H9 (cell line): ENCODE measurements at regions not wholly inside any gene's neighbourhood (a gene's known extent, or its start where the extent isn't known, plus 50 kb on each side); places are given as distances from the start of the nearest gene placed in this dataset.

Source experiments
- DNase-seq: peaks from one replicate; pipeline ENCODE4 v3.0.0-alpha.2; 2017
- H2AFZ ChIP-seq: one replicate; pipeline ENCODE4 v1.6.1; 2013; ENCODE audit warnings: mild to moderate bottlenecking, low read length, control low read depth, moderate library complexity
- H2AK5ac ChIP-seq: 2 replicates; pipeline ENCODE4 v1.6.1; 2013; ENCODE audit warnings: low read length, control low read depth, mixed read lengths; ENCODE audit not compliant: insufficient read length
- H2BK120ac ChIP-seq: one replicate; pipeline ENCODE4 v1.6.1; 2013; ENCODE audit warnings: low read depth, mild to moderate bottlenecking, low read length, control low read depth, inconsistent platforms; ENCODE audit not compliant: poor library complexity, severe bottlenecking
- H2BK12ac ChIP-seq: 2 replicates; pipeline ENCODE4 v1.6.1; 2013; ENCODE audit warnings: low read length, control low read depth, mixed read lengths, low read depth; ENCODE audit not compliant: insufficient read length
- H2BK15ac ChIP-seq: 2 replicates; pipeline ENCODE4 v1.6.1; 2013; ENCODE audit warnings: low read depth, low read length, control low read depth
- H2BK20ac ChIP-seq: one replicate; pipeline ENCODE4 v1.6.1; 2013; ENCODE audit warnings: low read depth, mild to moderate bottlenecking, low read length, control low read depth, inconsistent platforms; ENCODE audit not compliant: poor library complexity, severe bottlenecking
- H2BK5ac ChIP-seq: 2 replicates; pipeline ENCODE4 v1.6.1; 2013; ENCODE audit warnings: low read length, control low read depth, mixed read lengths; ENCODE audit not compliant: insufficient read length
- H3K14ac ChIP-seq: 2 replicates; pipeline ENCODE4 v1.6.1; 2013; ENCODE audit warnings: low read length, control low read depth; ENCODE audit not compliant: insufficient read depth
- H3K18ac ChIP-seq: 2 replicates; pipeline ENCODE4 v1.6.1; 2013; ENCODE audit warnings: low read depth, mild to moderate bottlenecking, mixed read lengths, low read length, control low read depth; ENCODE audit not compliant: insufficient read length
- H3K23ac ChIP-seq: 2 replicates; pipeline ENCODE4 v1.6.1; 2013; ENCODE audit warnings: low read length, control low read depth, mixed read lengths, low read depth; ENCODE audit not compliant: insufficient read length
- H3K23me2 ChIP-seq: 2 replicates; pipeline ENCODE4 v1.6.1; 2013; ENCODE audit warnings: low read depth, mild to moderate bottlenecking, mixed read lengths, low read length, control low read depth; ENCODE audit not compliant: insufficient read length, poor library complexity, severe bottlenecking
- H3K27ac ChIP-seq: 2 replicates; pipeline ENCODE4 v1.5.1; 2013; ENCODE audit warnings: low read length, control low read depth, mixed read lengths, low read depth; ENCODE audit not compliant: insufficient read length
- H3K27me3 ChIP-seq: 2 replicates; pipeline ENCODE4 v1.6.1; 2013; ENCODE audit warnings: low read length, control low read depth, inconsistent platforms; ENCODE audit not compliant: insufficient read depth
- H3K4ac ChIP-seq: 2 replicates; pipeline ENCODE4 v1.6.1; 2013; ENCODE audit warnings: low read depth, mild to moderate bottlenecking, control low read depth, inconsistent platforms, low read length, moderate library complexity
- H3K4me1 ChIP-seq: 2 replicates; pipeline ENCODE4 v1.6.1; 2013; ENCODE audit warnings: low read length, control low read depth, inconsistent platforms; ENCODE audit not compliant: insufficient read depth
- H3K4me2 ChIP-seq: 2 replicates; pipeline ENCODE4 v1.6.1; 2013; ENCODE audit warnings: low read length, control low read depth, mixed read lengths; ENCODE audit not compliant: insufficient read length, insufficient read depth
- H3K56ac ChIP-seq: 2 replicates; pipeline ENCODE4 v1.6.1; 2013; ENCODE audit warnings: low read depth, mild to moderate bottlenecking, mixed read lengths, low read length, control low read depth; ENCODE audit not compliant: insufficient read length
- H3K79me1 ChIP-seq: 2 replicates; pipeline ENCODE4 v1.6.1; 2013; ENCODE audit warnings: low read depth, mild to moderate bottlenecking, moderate library complexity, low read length, control low read depth, inconsistent platforms; ENCODE audit not compliant: insufficient read depth, poor library complexity, severe bottlenecking
- H3K79me2 ChIP-seq: 2 replicates; pipeline ENCODE4 v1.6.1; 2013; ENCODE audit warnings: low read length, control low read depth, inconsistent platforms; ENCODE audit not compliant: insufficient read depth
- H3K9ac ChIP-seq: 2 replicates; pipeline ENCODE4 v1.6.1; 2013; ENCODE audit warnings: low read length, control low read depth, mixed read lengths; ENCODE audit not compliant: insufficient read length; ENCODE audit errors: extremely low read depth
- H3K9me3 ChIP-seq: one replicate; pipeline ENCODE4 v1.6.1; 2013; ENCODE audit warnings: low read depth, low read length, inconsistent platforms; ENCODE audit not compliant: control insufficient read depth
- H3T11ph ChIP-seq: one replicate; pipeline ENCODE4 v1.6.1; 2013; ENCODE audit warnings: mild to moderate bottlenecking, low read length, control low read depth, inconsistent platforms
- H4K20me1 ChIP-seq: one replicate; pipeline ENCODE4 v1.6.1; 2013; ENCODE audit not compliant: control insufficient read depth, insufficient read length, insufficient read depth
- H4K5ac ChIP-seq: 2 replicates; pipeline ENCODE4 v1.6.1; 2013; ENCODE audit warnings: low read depth, mild to moderate bottlenecking, mixed read lengths, low read length, control low read depth; ENCODE audit not compliant: insufficient read length
- H4K8ac ChIP-seq: replicated peaks from 2 replicates; pipeline ENCODE4 v1.6.1; 2013; ENCODE audit warnings: low read length, control low read depth, mixed read lengths, low read depth; ENCODE audit not compliant: insufficient read length
- H4K91ac ChIP-seq: 2 replicates; pipeline ENCODE4 v1.6.1; 2013; ENCODE audit warnings: low read depth, mild to moderate bottlenecking, moderate library complexity, mixed read lengths, low read length, control low read depth; ENCODE audit not compliant: insufficient read length
- H3K27ac Mint-ChIP-seq, 3 experiments: 2 replicates in 2 of 3; 3 replicates in 1 of 3; pipeline ENCODE4 v1.8.0; 2020 to 2021; ENCODE audit warnings: mixed read lengths in 3 of 3, mild to moderate bottlenecking in 1 of 3, moderate library complexity in 1 of 3
- H3K27me3 Mint-ChIP-seq: 2 replicates; pipeline ENCODE4 v1.8.0; 2021; ENCODE audit warnings: low read depth, mild to moderate bottlenecking, moderate library complexity, mixed read lengths
- H3K36me3 Mint-ChIP-seq, 3 experiments: 2 replicates in 2 of 3; 3 replicates in 1 of 3; pipeline ENCODE4 v1.8.0; 2020 to 2021; ENCODE audit warnings: low read depth in 3 of 3, mixed read lengths in 3 of 3; ENCODE audit not compliant: insufficient read depth in 1 of 3
- H3K4me1 Mint-ChIP-seq, 2 experiments: 2 replicates each; pipeline ENCODE4 v1.8.0; 2020; ENCODE audit warnings: mixed read lengths in 2 of 2
- H3K4me3 Mint-ChIP-seq, 2 experiments: 2 replicates in 1 of 2; 3 replicates in 1 of 2; pipeline ENCODE4 v1.8.0; 2020 to 2021; ENCODE audit warnings: mild to moderate bottlenecking in 2 of 2, mixed read lengths in 2 of 2, moderate library complexity in 1 of 2
- H3K9me3 Mint-ChIP-seq, 2 experiments: 2 replicates in 1 of 2; 3 replicates in 1 of 2; pipeline ENCODE4 v1.8.0; 2020; ENCODE audit warnings: mild to moderate bottlenecking in 2 of 2, mixed read lengths in 2 of 2, moderate library complexity in 1 of 2
- TF ChIP-seq, protein P1 (sequence below): fragments of 200-600 bp; sonication (generic); conservative IDR thresholded peaks from 3 replicates; pipeline ENCODE4 v1.8.0; 2021; ENCODE audit warnings: antibody characterized with exemption, mild to moderate bottlenecking

DNA sequence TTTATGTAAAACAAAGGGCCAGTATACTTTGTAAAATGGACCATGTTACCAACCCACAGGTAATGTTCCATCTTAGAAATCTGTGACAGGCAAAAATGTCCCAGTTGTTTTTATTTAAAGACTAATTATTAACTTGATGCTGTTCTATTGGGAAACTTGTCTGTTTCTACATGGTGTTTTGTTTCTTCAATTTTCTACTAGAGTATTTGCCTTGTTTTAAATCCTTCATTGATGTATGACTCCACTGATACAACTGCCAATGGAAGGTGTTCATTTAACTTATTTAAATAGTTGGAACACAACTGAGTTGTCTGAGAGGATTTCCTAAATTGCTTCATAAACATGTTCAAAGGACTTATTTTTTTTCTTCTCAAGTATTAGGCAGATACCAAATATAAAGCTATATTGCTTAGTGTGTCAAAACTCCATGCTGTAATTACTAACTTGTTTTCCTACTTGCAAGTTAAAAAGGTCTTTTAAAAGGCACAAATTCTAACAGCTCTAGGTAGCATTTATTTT lies 152.0 kb upstream of the XPO1 start:
- no peak overlapping the region for H3K27ac ChIP-seq
- no peak overlapping the region for H2BK5ac ChIP-seq
- no peak overlapping the region for H3K56ac ChIP-seq
- no peak overlapping the region for H2BK20ac ChIP-seq
- no peak overlapping the region for H2AFZ ChIP-seq
- H3K27me3 ChIP-seq = no peaks in the 10 kb centered on the region
- Mint-ChIP-seq H3K27ac (no peak overlapping the region), H3K4me3 (no peak overlapping the region), H3K4me1 (peaks cover 4 to 7% of the 10 kb centered on the region in 2 experiments), H3K36me3 (no peaks in the 10 kb centered on the region; a peak in 1 of 7 replicates), H3K27me3 (no peaks in the 10 kb centered on the region), H3K9me3 (no peaks in the 10 kb centered on the region)
- no peaks in the 10 kb centered on the region for H3K79me2 ChIP-seq
- H3T11ph ChIP-seq = no peak overlapping the region
- no peak overlapping the region for H2AK5ac ChIP-seq
- H4K91ac ChIP-seq = no peak overlapping the region
- H2BK12ac ChIP-seq = no peak overlapping the region
- no peaks in the 10 kb centered on the region for H3K79me1 ChIP-seq
- H3K9ac ChIP-seq = no peak overlapping the region
- TF ChIP-seq, protein P1, sequence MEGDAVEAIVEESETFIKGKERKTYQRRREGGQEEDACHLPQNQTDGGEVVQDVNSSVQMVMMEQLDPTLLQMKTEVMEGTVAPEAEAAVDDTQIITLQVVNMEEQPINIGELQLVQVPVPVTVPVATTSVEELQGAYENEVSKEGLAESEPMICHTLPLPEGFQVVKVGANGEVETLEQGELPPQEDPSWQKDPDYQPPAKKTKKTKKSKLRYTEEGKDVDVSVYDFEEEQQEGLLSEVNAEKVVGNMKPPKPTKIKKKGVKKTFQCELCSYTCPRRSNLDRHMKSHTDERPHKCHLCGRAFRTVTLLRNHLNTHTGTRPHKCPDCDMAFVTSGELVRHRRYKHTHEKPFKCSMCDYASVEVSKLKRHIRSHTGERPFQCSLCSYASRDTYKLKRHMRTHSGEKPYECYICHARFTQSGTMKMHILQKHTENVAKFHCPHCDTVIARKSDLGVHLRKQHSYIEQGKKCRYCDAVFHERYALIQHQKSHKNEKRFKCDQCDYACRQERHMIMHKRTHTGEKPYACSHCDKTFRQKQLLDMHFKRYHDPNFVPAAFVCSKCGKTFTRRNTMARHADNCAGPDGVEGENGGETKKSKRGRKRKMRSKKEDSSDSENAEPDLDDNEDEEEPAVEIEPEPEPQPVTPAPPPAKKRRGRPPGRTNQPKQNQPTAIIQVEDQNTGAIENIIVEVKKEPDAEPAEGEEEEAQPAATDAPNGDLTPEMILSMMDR = no peak
- no peaks in the 10 kb centered on the region for H3K4me1 ChIP-seq
- no peak overlapping the region for H2BK15ac ChIP-seq
- no peak overlapping the region for H2BK120ac ChIP-seq
- no peak overlapping the region for H4K5ac ChIP-seq
- no peaks in the 10 kb centered on the region for H3K9me3 ChIP-seq
- no peak for DNase-seq
- no peak overlapping the region for H4K8ac ChIP-seq
- H3K23ac ChIP-seq = no peak overlapping the region
- H3K18ac ChIP-seq = no peak overlapping the region
- H3K4ac ChIP-seq = no peak overlapping the region
- H3K4me2 ChIP-seq = no peak overlapping the region
- no peak overlapping the region for H3K14ac ChIP-seq
- H4K20me1 ChIP-seq = no peaks in the 10 kb centered on the region
- H3K23me2 ChIP-seq = peaks cover 4% of the 10 kb centered on the region
